RWPE2 (cell line): ENCODE measurements at regions not wholly inside any gene's neighbourhood (a gene's known extent, or its start where the extent isn't known, plus 50 kb on each side); places are given as distances from the start of the nearest gene placed in this dataset.

Experiments
- ATAC-seq: fragments of 200-7000 bp; cut with Tn5 transposase; 3 replicates; pipeline ENCODE4 v1.9.1; 2021; ENCODE audit warnings: low read depth
- DNase-seq: peaks from one replicate; pipeline ENCODE4 v3.0.0-alpha.2; 2020; ENCODE audit warnings: low spot score
- H3K27ac ChIP-seq: fragments of 450-650 bp; 2 replicates; pipeline ENCODE4 v1.5.1; 2017; ENCODE audit warnings: mild to moderate bottlenecking; ENCODE audit not compliant: poor library complexity, severe bottlenecking
- H3K27me3 ChIP-seq: fragments of 250-450 bp; sonication (Bioruptor Pico); 2 replicates; pipeline ENCODE4 v1.5.1; 2021; ENCODE audit warnings: mild to moderate bottlenecking, moderate library complexity; ENCODE audit not compliant: insufficient read depth, poor library complexity, severe bottlenecking
- H3K36me3 ChIP-seq: fragments of 250-450 bp; sonication (Bioruptor Pico); 2 replicates; pipeline ENCODE4 v1.5.1; 2020; ENCODE audit warnings: low read depth, mild to moderate bottlenecking, moderate library complexity
- H3K4me1 ChIP-seq: fragments of 250-450 bp; sonication (Bioruptor Pico); 2 replicates; pipeline ENCODE4 v1.5.1; 2021; ENCODE audit warnings: mild to moderate bottlenecking, moderate library complexity; ENCODE audit not compliant: insufficient read depth, poor library complexity, severe bottlenecking
- H3K4me3 ChIP-seq: fragments of 250-450 bp; sonication (Bioruptor Pico); 2 replicates; pipeline ENCODE4 v1.5.1; 2021; ENCODE audit warnings: mild to moderate bottlenecking, moderate library complexity; ENCODE audit not compliant: severe bottlenecking
- H3K9me3 ChIP-seq: fragments of 250-450 bp; sonication (Bioruptor Pico); 2 replicates; pipeline ENCODE4 v1.5.1; 2021; ENCODE audit warnings: mild to moderate bottlenecking, moderate library complexity; ENCODE audit not compliant: severe bottlenecking
- TF ChIP-seq, protein P1 (sequence below): fragments of 450-650 bp; IDR thresholded peaks from one replicate; pipeline ENCODE4 v1.5.1; 2017; ENCODE audit warnings: mild to moderate bottlenecking, moderate library complexity; ENCODE audit not compliant: poor library complexity, severe bottlenecking

DNA sequence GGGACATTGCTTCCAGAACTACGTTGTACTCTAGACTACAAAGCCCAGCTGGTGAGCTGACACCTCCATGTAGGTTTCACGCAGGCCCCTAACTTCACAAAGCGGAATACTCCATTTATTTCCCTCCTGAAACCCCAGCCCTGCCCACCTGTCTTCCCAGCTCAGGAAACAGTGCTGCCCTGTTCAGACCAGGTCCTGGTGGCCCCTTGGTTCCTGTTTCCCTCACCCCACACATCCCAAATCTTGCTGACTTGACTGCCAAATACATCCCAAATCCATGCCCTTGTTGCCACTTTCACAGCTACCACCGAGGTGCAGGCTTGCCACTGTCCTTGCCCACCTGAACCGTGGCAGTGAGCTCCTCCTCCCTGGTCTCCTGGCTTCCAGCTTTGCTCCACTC, 113.1 kb upstream of the PTPN1 start:
- no peaks in the 10 kb centered on the region for H3K36me3 ChIP-seq
- ATAC-seq (no peak), DNase-seq (no peak)
- TF ChIP-seq, protein P1, sequence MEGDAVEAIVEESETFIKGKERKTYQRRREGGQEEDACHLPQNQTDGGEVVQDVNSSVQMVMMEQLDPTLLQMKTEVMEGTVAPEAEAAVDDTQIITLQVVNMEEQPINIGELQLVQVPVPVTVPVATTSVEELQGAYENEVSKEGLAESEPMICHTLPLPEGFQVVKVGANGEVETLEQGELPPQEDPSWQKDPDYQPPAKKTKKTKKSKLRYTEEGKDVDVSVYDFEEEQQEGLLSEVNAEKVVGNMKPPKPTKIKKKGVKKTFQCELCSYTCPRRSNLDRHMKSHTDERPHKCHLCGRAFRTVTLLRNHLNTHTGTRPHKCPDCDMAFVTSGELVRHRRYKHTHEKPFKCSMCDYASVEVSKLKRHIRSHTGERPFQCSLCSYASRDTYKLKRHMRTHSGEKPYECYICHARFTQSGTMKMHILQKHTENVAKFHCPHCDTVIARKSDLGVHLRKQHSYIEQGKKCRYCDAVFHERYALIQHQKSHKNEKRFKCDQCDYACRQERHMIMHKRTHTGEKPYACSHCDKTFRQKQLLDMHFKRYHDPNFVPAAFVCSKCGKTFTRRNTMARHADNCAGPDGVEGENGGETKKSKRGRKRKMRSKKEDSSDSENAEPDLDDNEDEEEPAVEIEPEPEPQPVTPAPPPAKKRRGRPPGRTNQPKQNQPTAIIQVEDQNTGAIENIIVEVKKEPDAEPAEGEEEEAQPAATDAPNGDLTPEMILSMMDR, result no peak
- H3K4me1 ChIP-seq, result peaks cover 10% of the 10 kb centered on the region
- H3K4me3 ChIP-seq, result no peak overlapping the region
- no peaks in the 10 kb centered on the region for H3K27me3 ChIP-seq
- H3K9me3 ChIP-seq, result no peaks in the 10 kb centered on the region
- H3K27ac ChIP-seq, result no peak overlapping the region

GRCh38 chr20:50398064-50398463, 112.1 kb upstream of the PTPN1 start:
- H3K36me3 ChIP-seq, result no peaks in the 10 kb centered on the region
- H3K27ac ChIP-seq, result no peak overlapping the region
- H3K9me3 ChIP-seq, result no peaks in the 10 kb centered on the region
- H3K4me1 ChIP-seq, result peaks cover 10% of the 10 kb centered on the region
- no peak overlapping the region for H3K4me3 ChIP-seq
- H3K27me3 ChIP-seq, result no peaks in the 10 kb centered on the region
- TF ChIP-seq, protein P1, result no peak
- DNase-seq, result no peak
- no peak for ATAC-seq

DNA sequence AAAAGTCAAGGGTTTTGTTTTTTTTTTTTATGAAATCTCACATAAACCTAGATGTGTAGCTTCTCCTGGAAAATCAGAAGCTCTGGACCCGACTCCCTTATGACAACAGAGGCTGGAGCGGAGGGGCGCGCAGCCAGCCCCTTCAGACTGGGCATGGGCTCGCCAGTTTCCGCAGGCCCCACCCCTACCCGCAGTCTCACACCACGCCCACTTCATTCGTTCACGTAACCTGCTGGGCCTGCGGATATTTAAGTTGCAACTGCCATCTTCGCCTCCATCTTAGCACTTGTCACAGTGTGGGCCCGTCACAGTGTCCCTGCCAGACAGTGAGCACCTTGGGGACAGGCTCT, 111.7 kb upstream of the PTPN1 start:
- ATAC-seq, result no peak
- TF ChIP-seq, protein P1, result no peak

DNA sequence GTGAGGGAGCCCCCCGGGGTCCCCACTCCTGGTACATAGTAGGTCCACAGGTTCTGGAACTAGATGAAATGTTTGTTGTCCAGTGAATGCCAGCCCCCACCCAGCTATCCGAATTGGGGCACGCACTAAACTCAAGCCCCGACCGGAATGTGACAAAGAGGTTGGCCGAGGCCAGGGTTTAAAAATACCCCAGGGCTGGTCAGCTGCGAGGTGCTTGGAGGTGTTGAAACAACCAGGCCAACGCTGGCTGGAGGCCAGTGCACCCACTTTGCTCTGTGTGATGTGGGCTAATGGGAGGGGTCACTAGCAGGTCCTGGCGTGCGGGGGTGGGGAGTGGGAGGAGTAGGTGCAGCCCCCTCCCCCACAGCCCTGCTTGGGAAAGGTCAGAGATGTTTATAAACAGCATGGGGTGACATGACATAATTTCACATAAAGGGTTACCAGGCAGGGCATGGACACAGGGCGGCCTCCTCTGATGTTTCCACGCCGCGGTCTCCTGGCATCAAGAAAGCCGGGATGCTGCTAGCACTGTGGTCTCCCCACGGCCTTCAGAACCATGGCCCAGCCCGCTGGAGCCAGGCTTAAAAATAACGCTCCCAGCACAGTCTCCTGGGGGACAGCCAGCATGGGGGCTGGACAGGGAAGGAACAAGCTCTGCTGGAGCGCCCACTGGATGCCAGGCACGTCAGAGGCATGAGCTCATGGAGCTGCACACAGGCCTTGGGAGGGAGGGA, 111.2 kb upstream of the PTPN1 start:
- Histone ChIP-seq H3K4me3 (no peak overlapping the region), H3K4me1 (peaks cover 10% of the 10 kb centered on the region)

More for the DNA sequence above, 111.7 kb upstream of the PTPN1 start:
- no peak for DNase-seq
- H3K36me3 ChIP-seq, result no peaks in the 10 kb centered on the region
- H3K4me1 ChIP-seq, result peaks cover 10% of the 10 kb centered on the region
- H3K9me3 ChIP-seq, result no peaks in the 10 kb centered on the region
- H3K4me3 ChIP-seq, result no peak overlapping the region
- H3K27me3 ChIP-seq, result no peaks in the 10 kb centered on the region
- H3K27ac ChIP-seq, result no peak overlapping the region

GRCh38 chr20:50399555-50399916, 110.6 kb upstream of the PTPN1 start:
- DNase-seq, result no peak
- ATAC-seq, result no peak
- Histone ChIP-seq H3K9me3 (no peaks in the 10 kb centered on the region), H3K27me3 (no peaks in the 10 kb centered on the region), H3K27ac (no peak overlapping the region), H3K36me3 (no peaks in the 10 kb centered on the region), H3K4me3 (no peak overlapping the region), H3K4me1 (peaks cover 10% of the 10 kb centered on the region)
- TF ChIP-seq, protein P1, result no peak

More for the DNA sequence above, 111.2 kb upstream of the PTPN1 start:
- H3K27me3 ChIP-seq, result no peaks in the 10 kb centered on the region
- no peak overlapping the region for H3K27ac ChIP-seq
- TF ChIP-seq, protein P1, result no peak
- H3K36me3 ChIP-seq, result no peaks in the 10 kb centered on the region
- no peaks in the 10 kb centered on the region for H3K9me3 ChIP-seq
- ATAC-seq, result no peak
- no peak for DNase-seq
